ENCODE measurements at regions not wholly inside any gene's neighbourhood (a gene's known extent, or its start where the extent isn't known, plus 50 kb on each side); places are given as distances from the start of the nearest gene placed in this dataset.
"Not testable (repeated sequence)": the region's sequence is repeated elsewhere in the genome, so short reads cannot be mapped to it uniquely, and the experiment has no call there.

GRCh38 chr13:79185580-79185979 is 220.5 kb downstream of the RBM26 start:
- no peaks in the 10 kb centered on the region for H3K4me1 ChIP-seq
- no peaks in the 10 kb centered on the region for H3K36me3 ChIP-seq (replicated peaks in 1 of 2; ENCODE audit: insufficient read depth in 1 of 2, low read depth in 2 of 2)
- no peaks in the 10 kb centered on the region for H3K9me3 ChIP-seq
- DNase-seq = no peak
- H3K27ac ChIP-seq = no peak overlapping the region
- intact Hi-C loops (cut with DNase I) = no loop called here
- TF ChIP-seq, protein P1, sequence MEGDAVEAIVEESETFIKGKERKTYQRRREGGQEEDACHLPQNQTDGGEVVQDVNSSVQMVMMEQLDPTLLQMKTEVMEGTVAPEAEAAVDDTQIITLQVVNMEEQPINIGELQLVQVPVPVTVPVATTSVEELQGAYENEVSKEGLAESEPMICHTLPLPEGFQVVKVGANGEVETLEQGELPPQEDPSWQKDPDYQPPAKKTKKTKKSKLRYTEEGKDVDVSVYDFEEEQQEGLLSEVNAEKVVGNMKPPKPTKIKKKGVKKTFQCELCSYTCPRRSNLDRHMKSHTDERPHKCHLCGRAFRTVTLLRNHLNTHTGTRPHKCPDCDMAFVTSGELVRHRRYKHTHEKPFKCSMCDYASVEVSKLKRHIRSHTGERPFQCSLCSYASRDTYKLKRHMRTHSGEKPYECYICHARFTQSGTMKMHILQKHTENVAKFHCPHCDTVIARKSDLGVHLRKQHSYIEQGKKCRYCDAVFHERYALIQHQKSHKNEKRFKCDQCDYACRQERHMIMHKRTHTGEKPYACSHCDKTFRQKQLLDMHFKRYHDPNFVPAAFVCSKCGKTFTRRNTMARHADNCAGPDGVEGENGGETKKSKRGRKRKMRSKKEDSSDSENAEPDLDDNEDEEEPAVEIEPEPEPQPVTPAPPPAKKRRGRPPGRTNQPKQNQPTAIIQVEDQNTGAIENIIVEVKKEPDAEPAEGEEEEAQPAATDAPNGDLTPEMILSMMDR (IDR thresholded peaks at IDR 0.05) = no peak
- no peak for TF ChIP-seq POLR2A (IDR thresholded peaks at IDR 0.05)
- H3K27me3 ChIP-seq = no peaks in the 10 kb centered on the region
- 36 to 46% methylated on average over 3 of the region's 3 CpGs for WGBS, 2 donors
- no peak for ATAC-seq
- H3K4me3 ChIP-seq = no peak overlapping the region

DNA sequence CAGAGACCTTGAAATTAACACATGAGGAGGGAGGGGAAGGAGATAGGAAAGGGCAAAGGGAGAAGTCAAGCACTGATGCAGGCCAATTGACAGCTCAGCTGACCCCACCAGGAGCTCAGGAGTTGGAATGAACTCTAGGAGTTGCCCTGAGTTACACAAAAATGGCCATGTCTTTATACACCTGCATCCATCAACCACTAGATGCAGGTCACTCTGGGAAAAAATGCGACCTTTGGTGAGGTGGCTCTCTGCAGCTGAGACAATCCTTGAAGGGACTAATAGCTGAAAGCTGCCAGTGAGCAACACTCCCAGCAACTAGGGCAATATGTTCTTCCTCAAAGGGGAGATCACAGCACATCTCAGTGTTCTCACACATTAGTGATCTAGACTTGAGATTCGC is 222.8 kb downstream of the RBM26 start:
- Histone ChIP-seq H3K36me3 (replicated peaks in 1 of 2; ENCODE audit: insufficient read depth in 1 of 2, low read depth in 2 of 2) (no peaks in the 10 kb centered on the region), H3K27ac (no peak overlapping the region), H3K4me3 (no peak overlapping the region), H3K4me1 (no peaks in the 10 kb centered on the region), H3K27me3 (no peaks in the 10 kb centered on the region), H3K9me3 (no peaks in the 10 kb centered on the region)
- 83 to 97% methylated on average over 2 of the region's 2 CpGs for WGBS, 2 donors
- TF ChIP-seq POLR2A (IDR thresholded peaks at IDR 0.05) = no peak
- TF ChIP-seq, protein P1 (IDR thresholded peaks at IDR 0.05) = no peak
- intact Hi-C loops (cut with DNase I) = no loop called here
- ATAC-seq = no peak
- DNase-seq = no peak

GRCh38 chr13:79173691-79174090 is 232.4 kb downstream of the RBM26 start:
- DNase-seq; H3K4me1 ChIP-seq; ATAC-seq; H3K27me3 ChIP-seq; H3K36me3 ChIP-seq (replicated peaks in 1 of 2; ENCODE audit: insufficient read depth in 1 of 2, low read depth in 2 of 2); H3K4me3 ChIP-seq; intact Hi-C loops (cut with DNase I); H3K27ac ChIP-seq; H3K9me3 ChIP-seq: not testable (repeated sequence)

- H3K4me1 ChIP-seq; H3K27ac ChIP-seq; H3K36me3 ChIP-seq (replicated peaks in 1 of 2; ENCODE audit: insufficient read depth in 1 of 2, low read depth in 2 of 2); DNase-seq; H3K9me3 ChIP-seq; H3K4me3 ChIP-seq; intact Hi-C loops (cut with DNase I); ATAC-seq; H3K27me3 ChIP-seq: not testable (repeated sequence)
Observed at GRCh38 chr13:79172924-79173323, 233.1 kb downstream of the RBM26 start.

GRCh38 chr13:79171141-79172061 is 234.7 kb downstream of the RBM26 start:
- H3K27me3 ChIP-seq = no peaks in the 10 kb centered on the region
- no peaks in the 10 kb centered on the region for H3K9me3 ChIP-seq
- H3K4me3 ChIP-seq = no peak overlapping the region
- 37 to 40% methylated on average over 6 of the region's 6 CpGs for WGBS, 2 donors
- ATAC-seq (no peak), DNase-seq (no peak)
- intact Hi-C loops (cut with DNase I) = no loop called here
- H3K4me1 ChIP-seq = no peaks in the 10 kb centered on the region
- H3K36me3 ChIP-seq (replicated peaks in 1 of 2; ENCODE audit: insufficient read depth in 1 of 2, low read depth in 2 of 2) = no peaks in the 10 kb centered on the region
- no peak overlapping the region for H3K27ac ChIP-seq
- TF ChIP-seq, protein P1 (IDR thresholded peaks at IDR 0.05) = no peak
- no peak for TF ChIP-seq POLR2A (IDR thresholded peaks at IDR 0.05)

DNA sequence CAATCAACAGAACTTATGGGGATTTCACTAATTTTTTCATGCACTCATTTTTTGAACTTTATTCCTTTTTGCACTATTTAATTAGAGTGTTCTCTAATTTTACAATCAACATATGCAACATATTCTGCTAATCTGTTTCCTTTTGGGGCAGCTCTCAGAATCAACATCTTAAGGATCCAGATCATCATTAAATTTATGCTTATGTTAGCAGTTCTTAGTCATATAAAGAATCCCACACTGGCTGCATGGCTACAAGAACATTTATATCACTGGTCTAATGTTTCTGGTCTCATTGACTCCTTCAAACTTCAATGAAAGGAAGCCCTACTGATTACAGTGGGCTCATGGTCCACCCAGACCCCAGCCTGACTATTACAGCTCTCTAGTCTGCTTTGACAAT is 245.2 kb downstream of the RBM26 start:
- Histone ChIP-seq H3K4me1 (no peaks in the 10 kb centered on the region), H3K36me3 (replicated peaks in 1 of 2; ENCODE audit: insufficient read depth in 1 of 2, low read depth in 2 of 2) (no peaks in the 10 kb centered on the region), H3K27ac (no peak overlapping the region), H3K27me3 (no peaks in the 10 kb centered on the region), H3K9me3 (no peaks in the 10 kb centered on the region), H3K4me3 (no peak overlapping the region)
- DNase-seq = no peak
- no peak for ATAC-seq
- intact Hi-C loops (cut with DNase I) = no loop called here
- TF ChIP-seq, protein P1 (IDR thresholded peaks at IDR 0.05) = no peak
- no peak for TF ChIP-seq POLR2A (IDR thresholded peaks at IDR 0.05)
